Right renal cortex interstitium (tissue), 3 donors: ENCODE measurements at regions not wholly inside any gene's neighbourhood (a gene's known extent, or its start where the extent isn't known, plus 50 kb on each side); places are given as distances from the start of the nearest gene placed in this dataset.
"Not testable (repeated sequence)": the region's sequence is repeated elsewhere in the genome, so short reads cannot be mapped to it uniquely, and the experiment has no call there.

Source experiments
- DNase-seq, 3 donors: peaks; one replicate each; pipeline ENCODE4 v3.0.0-alpha.2; 2013; ENCODE audit warnings: low read depth in 3 of 3, low spot score in 2 of 3

DNA sequence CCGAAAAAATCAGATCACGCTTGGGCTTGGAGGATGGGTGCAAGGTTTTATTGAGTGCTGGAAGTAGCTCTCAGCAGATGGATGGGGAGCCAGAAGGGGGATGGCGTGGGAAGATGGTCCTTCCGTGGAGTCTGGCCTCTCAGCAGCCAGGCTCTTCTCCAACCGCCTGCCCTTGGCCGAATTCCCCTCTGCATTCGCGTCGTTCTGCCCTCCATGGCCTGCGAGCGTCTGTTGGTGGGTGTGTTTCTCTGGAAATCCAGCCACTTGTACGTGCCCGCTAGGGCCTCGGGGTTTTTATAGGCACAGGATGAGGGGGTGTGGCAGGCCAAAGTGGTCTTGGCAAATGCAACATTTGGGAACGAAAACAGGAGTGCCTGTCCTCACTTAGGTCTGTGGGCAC, 815.2 kb downstream of the TSN start:
- no peak for DNase-seq

DNA sequence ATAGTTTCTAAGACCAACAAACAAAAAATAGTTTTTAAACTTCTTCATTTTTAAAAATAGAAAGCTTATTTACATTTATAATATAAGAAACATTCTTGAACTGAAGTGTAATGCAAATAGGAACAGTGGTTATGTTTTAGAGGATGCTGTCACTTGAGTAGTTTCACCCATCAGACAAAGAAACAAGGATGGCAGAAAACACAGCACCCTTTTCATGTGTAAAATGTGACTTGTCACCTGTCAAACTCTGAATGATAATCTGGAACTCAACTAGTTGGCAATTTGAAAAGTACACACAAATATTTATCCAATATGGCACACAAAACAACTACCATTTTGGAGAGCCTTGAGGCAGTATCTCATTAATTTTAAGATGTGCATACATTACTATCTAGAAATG, 816.0 kb downstream of the TSN start:
- not testable (repeated sequence) for DNase-seq

DNA sequence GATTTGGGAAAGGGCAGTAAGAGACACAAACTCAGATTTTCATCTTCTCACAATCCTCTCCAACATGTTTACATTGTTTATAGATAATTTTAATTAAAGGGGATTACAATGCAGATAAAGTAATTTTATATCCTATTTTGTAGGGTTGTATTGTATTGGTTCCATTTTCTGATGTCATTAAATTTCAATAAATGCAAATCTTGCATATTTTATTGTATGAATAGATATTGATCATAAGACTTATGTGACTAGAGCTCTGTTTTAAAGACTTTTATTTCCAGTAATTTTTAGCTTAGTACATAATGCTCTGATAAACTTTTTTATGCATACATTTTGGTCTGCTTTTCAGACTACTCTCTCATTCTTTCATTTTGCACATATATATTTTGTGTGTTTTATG, 819.6 kb downstream of the TSN start:
- DNase-seq: no peak

DNA sequence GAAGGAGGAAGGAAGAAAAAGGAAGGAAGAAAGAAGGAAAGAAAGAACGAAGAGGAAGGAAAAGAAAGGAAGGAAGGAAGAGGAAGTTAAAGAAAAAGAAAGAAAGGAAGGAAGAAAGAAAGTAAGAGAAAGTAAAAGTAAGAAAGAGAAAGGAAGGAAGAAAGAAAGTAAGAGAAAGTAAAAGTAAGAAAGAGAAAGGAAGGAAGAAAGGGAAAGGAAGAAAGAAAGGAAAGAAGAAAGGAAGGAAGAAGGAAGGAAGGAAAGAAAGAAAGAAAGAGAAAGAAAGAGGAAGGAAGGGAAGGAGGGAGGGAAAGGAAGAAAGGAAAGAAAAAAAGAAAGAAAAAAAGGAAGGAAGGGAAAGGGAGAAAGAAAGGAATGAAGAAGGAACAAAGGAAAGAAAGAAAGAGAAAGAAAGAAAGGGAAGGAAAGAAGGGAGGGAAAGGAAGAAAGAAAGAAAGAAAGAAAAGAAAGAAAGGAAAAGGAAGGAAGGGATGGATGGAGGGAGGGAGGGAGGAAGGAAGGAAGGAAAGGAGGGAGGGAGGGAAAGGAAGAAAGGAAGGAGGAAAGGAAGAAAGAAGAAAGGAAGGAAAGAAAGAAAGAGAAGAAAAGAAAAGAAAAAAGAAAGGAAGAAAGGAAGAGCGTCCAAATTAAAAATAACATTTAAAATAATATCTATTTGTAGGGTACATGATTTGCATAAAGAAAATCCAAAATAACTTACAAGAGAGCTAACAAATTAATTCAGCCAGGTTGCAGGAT, 827.9 kb downstream of the TSN start:
- DNase-seq: no peak

DNA sequence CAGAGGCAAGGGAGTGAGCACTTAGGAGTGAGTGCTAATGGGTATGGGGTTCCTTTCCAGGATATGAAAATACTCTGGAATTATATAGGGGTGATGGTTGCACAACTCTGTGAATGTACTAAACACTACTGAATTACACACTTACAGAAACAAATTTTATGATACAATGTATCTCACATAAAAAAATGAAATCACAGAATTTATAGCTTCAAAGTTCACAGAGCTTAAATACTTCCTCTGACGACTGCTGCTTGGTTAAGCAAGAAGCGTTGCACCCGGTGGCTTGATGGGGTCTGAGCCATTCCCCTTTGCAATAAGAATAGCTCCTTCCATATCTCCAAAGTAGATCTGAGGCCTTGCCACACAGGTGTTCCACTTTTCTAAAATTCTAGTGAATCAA, 835.1 kb downstream of the TSN start:
- no peak for DNase-seq

DNA sequence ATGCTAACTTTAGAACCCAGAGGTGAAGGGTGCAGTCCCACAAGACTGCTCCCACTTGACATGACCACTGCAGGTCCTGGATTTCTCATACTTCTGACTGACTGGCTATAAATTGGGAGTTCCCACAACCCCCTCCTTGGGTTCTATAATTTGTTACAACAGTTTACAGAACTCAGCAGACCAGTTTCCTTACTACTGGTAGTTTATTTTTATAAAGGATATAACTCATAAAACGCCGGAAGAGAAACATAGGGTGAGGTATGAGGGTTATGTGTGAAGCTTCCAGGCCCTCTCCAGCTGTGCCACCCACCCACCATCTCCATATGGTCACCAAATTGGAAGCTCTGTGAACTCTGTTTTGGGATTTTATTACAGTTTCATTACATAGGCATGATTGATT, 839.6 kb downstream of the TSN start:
- no peak for DNase-seq

DNA sequence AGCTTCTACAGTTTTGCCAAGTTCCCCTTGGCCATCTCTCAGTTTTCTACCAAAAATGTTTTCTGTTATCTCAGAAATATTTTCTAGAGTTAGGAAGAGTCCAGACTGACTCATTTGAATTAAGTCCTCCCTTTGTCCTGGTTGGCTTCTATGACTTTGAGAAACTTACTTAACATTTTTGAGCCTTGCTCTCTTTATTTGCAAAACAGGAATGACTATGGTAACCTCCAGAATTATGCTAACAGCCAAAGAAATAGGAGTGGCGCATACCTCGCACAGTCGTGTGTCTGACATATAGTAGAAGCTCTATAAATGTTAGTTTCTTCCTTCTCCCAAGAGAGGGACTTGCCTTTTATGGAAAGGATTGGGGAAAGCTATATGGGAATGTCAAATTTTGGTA, 841.1 kb downstream of the TSN start:
- no peak for DNase-seq

DNA sequence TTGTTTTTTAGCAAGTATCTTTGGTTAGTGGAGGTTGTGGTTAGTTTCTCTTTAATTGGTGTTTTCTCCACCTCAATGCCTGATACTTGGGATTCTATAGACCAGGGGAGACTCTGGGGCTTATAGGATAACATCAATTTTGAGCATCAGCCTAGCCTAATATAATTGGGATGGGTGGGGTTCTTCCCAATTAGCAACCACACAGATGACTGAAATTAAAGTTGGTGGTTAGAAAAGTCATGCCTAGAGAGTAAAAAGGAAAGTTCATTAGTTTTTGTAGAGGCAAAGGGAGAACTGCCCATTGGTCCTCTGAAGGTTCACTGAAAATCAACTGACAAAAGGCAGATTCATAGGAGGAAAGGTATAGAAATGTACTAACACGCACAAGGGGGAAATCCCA, 843.3 kb downstream of the TSN start:
- DNase-seq: no peak

DNA sequence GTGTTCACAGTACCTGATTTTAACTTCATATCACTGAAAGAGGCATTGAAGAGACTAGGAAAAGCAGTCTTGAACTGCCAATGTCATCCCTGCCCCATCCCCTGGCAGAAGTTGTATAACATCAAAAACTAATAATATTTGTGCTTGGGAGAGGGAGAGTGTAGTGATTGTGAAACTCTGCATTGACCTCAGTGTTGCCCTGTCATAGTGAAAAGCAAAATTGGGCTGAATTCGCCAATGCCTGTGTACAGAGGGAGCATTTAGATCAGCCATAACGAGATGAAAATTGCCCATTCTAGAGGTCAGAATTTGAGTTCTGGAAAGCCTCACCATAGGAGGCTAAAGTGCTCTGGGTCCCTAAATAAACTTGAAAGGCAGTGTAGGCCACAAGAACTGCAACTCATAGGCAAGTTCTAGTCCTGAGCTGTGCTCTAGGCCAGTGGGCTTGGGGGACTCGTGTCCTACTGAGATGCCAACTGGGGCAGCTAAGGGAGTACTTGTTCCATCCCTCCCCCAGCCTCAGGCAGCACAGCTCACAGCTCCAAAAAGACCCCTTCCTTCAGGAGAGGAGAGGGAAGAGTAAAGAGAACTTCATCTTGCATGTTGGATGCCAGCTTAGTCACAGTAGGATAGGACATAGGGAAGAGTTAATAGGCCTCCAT, 855.6 kb downstream of the TSN start:
- DNase-seq: no peak

DNA sequence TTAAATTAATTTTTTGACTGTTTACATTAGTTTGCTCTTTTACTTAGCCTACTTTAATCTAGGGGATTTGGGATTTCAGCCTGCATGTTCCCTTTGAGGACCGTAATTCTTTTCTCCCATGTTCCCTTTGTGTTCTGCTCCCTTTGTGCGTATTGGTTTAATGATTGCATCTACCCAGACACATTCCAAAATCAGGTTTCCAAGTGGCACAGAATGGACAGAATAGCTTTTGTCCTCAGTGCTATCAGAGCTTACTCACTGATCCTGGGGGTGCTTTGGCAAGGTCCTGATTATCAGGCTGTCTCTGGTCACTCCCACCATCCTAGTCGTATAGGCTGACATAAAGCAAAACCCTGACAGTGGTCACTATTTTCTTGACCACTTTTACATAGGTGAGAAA, 867.5 kb downstream of the TSN start:
- no peak for DNase-seq

DNA sequence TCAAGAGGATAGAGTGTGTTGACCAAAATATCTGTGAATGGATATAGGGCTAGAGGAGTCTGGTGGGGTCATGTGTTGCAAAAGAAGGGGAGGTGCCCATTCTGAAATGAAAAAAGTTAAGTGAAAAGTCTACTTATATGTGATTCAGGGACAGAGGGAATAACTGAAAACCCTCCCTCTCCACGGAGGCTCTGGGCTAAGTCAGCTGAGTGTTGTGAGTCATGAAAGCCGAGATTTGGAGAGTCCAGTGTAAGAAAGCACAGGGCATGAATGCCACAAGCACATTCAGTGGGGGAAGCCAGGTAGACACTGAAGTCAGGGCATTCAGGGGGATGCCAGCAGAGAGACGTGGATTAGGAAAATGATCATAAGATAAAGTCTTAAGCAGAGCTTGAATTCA, 871.9 kb downstream of the TSN start:
- DNase-seq: no peak

DNA sequence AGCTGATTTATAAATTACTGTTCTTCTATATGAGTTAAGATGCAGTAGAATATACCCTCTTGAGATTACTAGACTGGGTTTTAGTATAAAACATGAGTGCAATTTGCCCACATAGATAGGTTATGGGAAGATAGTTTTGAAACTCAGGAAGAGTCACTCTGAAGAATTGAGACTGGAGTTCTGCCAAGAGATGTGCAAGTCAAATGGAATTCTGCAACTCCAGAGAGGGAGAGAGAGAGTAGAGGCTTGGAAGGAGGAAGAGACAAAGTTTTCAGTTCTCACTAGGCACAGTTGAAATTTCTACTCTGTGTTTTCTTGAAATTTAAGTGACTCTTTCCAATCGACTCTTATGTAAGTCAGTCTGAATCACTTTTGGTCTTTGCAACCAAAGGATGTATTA, 878.8 kb downstream of the TSN start:
- no peak for DNase-seq

DNA sequence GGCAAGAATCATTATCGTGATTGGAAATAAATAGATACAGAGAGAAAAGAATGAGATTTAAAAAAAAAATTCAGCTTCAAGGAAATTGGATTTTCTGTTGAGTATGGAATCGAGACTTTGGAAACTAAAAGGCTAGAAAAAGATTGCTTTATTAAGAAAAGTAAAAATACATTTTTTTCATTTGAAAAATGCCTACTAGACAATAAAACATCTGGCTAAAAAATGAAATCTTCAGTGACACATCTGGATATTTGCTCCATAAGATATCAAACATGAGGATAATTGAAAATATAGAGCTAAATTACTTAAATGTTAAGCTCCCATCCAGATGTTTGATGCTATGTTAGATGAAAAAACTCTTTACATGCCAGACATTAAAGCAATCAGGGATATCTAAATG, 879.5 kb downstream of the TSN start:
- no peak for DNase-seq

DNA sequence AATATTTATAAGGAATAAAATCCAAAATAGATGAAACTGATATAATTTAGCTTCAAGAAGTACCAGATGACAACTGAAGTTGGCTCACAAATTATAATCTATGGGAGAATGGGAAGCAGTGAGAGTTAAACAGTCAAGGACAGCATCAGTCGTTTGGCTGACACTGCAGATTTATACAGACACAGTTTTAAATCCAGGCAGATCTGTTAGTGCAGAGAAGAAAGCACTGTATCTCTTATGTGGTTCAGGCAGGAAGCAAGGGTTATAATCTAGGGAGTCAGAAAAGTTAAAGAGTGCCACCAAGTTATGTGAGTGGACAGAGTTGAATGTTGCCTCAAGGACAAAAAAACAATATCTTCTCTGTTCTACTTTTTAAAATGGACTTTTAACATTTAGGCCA, 880.2 kb downstream of the TSN start:
- no peak for DNase-seq

DNA sequence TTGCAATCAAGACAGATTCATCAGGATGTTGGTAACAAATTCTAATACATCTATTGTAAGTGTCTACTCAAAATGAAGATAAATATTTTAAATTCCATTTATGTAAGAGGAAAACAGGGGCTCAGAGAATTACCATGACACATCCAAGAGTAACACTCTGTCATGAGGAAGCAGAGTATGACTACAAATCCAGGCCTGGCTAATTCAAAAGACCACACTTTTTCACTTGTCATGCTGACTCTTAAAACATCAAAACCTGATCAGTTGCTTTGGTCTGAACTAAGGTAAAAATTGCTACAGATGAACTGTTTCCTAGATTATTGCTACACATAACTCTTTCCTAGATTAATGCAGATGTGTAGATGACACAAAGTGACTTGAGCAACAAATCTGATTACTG, 880.6 kb downstream of the TSN start:
- no peak for DNase-seq

DNA sequence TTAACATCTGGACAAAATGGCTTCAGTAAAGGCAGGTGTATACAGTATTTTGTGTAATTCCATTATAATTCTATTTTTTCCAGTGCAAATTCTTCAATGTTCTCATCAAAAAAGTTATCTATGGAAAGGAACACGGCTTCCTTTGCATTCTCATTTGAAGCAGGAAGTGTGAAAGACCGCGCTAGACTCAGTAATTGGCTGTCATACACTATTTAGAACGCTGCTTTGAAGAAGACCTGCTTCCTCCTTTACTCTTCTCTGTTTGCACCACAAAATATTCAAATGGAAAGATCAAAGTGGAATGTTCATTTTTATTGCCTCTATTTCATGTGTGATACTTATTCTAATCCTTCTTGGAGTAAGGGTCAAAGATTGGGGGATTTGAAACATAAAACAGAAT, 883.7 kb downstream of the TSN start:
- DNase-seq: no peak

DNA sequence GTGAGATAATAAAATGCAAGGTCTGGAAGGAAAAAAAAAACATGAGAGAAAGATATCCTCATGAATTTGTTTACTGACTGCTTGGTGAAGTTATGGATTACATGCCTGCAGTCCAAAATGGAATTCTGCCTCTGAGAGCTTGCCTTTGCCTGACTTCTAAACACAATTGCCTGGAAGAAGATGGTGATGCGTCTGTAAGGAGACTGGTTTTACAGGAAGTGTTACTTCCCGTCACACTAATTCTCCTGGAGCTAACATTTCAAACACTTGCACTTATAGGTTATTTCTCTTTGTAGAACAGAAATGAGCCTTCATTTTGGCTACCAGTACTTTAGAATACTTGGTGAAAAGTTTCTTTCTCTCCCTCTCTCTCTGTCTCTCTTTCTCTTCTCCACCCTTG, 884.3 kb downstream of the TSN start:
- no peak for DNase-seq

DNA sequence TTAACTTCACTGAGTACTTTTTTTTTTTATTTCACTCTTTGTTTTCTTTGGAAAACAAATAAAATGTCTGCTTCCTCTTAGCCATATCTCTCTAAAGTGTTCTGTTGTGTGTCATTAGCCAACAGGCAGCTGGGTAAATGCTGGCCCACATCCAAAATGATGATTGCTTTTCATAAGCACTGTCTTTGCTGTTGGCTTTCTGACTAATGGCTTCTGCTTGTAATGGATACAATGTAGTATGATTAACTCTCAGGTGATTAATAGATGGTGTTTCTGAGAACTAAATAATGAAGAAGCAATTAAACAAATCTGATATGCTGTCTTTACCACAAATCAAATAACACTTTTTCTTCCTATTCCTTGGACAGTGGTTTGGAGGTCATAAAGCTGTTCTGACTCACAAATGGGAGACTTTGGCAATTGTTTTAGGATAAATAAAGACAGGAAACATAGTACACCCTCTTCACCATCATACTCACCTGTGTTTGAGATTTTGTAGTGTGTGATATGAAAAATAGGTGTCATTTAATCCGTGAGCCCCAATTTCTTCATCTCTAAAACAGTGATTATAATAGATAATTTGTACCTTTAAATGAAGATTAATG, 888.4 kb downstream of the TSN start:
- no peak for DNase-seq

DNA sequence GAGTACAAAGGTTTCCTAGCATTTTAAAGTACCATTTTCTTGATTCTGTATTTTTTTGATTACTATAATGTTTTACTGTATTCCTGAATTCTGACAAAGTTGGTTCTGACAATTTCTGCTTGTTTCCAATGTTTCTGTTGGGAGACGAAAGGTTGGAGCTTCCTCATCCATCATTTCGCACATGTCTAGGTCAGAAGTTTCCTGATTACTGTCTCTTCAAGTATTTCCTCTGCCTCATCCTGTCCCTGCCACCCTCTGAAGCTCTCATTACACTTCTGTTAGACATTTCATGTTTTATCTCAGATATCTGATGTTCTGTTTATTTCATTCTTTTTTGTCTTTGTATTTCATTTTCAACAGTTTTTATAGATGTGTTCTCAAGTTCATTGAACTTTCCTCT, 895.8 kb downstream of the TSN start:
- DNase-seq: no peak

DNA sequence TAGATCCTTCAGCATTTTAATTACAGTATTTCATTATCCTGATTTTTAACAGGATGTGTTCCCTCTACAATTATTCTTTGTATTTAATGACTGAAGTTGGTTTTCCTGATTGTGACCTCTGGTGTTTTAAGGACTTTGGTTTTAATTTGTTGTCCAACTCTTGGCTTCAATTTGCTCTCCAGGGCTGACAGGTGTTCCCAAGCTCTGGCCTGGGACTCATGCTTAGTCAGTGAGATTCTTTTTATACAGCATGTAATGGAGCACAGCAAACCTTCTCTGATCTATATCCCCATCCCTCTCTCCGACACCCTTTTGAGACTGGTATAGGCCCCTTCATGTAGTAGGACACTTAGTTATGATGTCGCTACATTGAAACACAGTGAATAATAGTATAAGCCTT, 896.3 kb downstream of the TSN start:
- no peak for DNase-seq

DNA sequence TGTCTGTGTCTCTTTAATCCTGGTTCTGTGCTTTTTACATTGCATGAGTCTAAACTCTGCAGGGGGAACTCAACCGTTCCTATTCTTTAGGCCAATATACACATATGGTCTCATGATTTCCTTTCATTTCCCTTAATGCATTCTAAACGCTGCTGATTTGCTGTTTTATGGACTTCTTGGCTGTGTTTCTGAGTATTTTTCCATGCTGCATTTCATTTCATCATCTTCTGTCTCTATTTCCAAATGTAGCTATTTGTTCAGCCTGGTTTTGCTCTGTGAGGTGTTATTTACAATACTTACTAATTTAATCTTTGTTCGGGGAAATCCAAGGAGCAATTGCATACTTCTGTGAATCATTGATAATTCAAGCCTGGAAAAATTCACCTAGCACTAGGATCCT, 897.2 kb downstream of the TSN start:
- DNase-seq: no peak

DNA sequence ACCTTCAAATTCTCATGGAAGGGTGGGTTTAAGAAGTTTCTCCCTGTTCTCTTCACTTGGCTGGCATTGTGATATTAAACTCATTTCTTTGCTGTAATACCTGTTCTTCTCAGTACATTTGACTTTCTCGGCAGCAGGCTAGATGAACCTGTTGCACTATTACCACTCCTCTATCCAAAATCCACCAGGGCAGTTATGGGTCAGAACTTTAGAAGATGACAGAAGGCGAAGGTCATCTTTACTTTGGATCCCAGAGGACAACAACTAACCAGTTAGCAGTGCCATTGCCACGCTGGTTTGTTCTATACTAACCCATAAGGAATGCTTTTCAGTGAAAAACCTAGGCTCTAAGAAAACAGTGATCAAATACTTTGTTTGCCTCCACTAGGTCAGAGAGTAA, 901.0 kb downstream of the TSN start:
- DNase-seq: no peak
